ENCODE measurements at regions not wholly inside any gene's neighbourhood (a gene's known extent, or its start where the extent isn't known, plus 50 kb on each side); places are given as distances from the start of the nearest gene placed in this dataset.

GRCh38 chr3:34571714-34572113 is 773.3 kb downstream of the PDCD6IP start:
- no peak for DNase-seq (ENCODE audit: low read depth)
- H3K4me3 ChIP-seq (ENCODE audit: low read depth, low read length), result no peak overlapping the region
- TF ChIP-seq, protein P1, sequence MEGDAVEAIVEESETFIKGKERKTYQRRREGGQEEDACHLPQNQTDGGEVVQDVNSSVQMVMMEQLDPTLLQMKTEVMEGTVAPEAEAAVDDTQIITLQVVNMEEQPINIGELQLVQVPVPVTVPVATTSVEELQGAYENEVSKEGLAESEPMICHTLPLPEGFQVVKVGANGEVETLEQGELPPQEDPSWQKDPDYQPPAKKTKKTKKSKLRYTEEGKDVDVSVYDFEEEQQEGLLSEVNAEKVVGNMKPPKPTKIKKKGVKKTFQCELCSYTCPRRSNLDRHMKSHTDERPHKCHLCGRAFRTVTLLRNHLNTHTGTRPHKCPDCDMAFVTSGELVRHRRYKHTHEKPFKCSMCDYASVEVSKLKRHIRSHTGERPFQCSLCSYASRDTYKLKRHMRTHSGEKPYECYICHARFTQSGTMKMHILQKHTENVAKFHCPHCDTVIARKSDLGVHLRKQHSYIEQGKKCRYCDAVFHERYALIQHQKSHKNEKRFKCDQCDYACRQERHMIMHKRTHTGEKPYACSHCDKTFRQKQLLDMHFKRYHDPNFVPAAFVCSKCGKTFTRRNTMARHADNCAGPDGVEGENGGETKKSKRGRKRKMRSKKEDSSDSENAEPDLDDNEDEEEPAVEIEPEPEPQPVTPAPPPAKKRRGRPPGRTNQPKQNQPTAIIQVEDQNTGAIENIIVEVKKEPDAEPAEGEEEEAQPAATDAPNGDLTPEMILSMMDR (IDR thresholded peaks at IDR 0.05; ENCODE audit: insufficient read depth, low read length, poor library complexity, severe bottlenecking), result no peak

DNA sequence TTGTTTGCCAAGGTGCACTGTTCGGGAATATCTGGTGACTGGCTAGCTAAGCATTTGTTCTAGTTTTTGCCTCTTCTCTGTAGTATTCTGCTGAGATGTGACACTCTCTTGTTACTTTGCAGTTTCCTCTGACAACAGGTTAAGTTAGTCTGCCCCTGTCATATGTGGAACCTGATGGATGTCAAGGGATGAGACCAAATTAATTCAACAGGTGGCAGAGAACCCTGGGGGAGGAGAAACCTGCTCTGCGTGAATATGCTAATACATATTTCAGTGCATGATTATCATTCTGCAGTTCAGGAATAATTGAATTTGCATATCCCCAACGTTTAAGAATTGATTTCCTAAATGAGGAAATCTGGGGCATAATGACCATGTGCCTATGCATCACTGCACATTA is 777.3 kb downstream of the PDCD6IP start:
- TF ChIP-seq, protein P1 (IDR thresholded peaks at IDR 0.05; ENCODE audit: insufficient read depth, low read length, poor library complexity, severe bottlenecking), result no peak
- Histone ChIP-seq H3K4me3 (ENCODE audit: low read depth, low read length) (no peak overlapping the region), H3K36me3 (ENCODE audit: control insufficient read depth, insufficient read depth, low read length) (no peaks in the 10 kb centered on the region), H3K27me3 (ENCODE audit: control insufficient read depth, insufficient read depth, low read length) (no peaks in the 10 kb centered on the region)
- DNase-seq (ENCODE audit: low read depth), result no peak

More at GRCh38 chr3:34571714-34572113, 773.3 kb downstream of the PDCD6IP start:
- Histone ChIP-seq H3K27me3 (ENCODE audit: control insufficient read depth, insufficient read depth, low read length) (no peaks in the 10 kb centered on the region), H3K36me3 (ENCODE audit: control insufficient read depth, insufficient read depth, low read length) (no peaks in the 10 kb centered on the region)

- TF ChIP-seq, protein P1 (IDR thresholded peaks at IDR 0.05; ENCODE audit: insufficient read depth, low read length, poor library complexity, severe bottlenecking), result no peak
- H3K27me3 ChIP-seq (ENCODE audit: control insufficient read depth, insufficient read depth, low read length), result no peaks in the 10 kb centered on the region
- DNase-seq (ENCODE audit: low read depth), result no peak
- H3K4me3 ChIP-seq (ENCODE audit: low read depth, low read length), result no peak overlapping the region
- no peaks in the 10 kb centered on the region for H3K36me3 ChIP-seq (ENCODE audit: control insufficient read depth, insufficient read depth, low read length)
These were observed 783.6 kb downstream of the PDCD6IP start for GRCh38 chr3:34582055-34582454.

DNA sequence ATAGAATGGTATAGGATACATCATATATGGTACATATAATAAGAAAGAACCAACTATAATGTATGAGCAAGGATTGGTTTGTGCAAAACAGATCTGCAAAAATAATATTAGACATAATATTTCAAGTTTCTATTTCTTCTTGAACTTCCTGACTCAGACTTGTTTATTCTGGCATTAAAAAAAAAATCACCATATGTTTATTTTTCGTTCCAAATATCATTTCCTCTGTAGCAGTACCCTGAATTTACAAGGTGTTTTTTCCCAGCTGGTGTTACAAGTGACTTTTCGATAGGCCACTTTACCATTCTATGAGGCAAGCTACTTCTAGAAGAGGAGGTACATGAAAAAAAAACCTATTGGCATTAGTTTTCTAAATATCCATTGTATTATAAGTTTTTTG is 785.0 kb downstream of the PDCD6IP start:
- no peaks in the 10 kb centered on the region for H3K27me3 ChIP-seq (ENCODE audit: control insufficient read depth, insufficient read depth, low read length)
- no peak for DNase-seq (ENCODE audit: low read depth)
- H3K4me3 ChIP-seq (ENCODE audit: low read depth, low read length), result no peak overlapping the region
- no peaks in the 10 kb centered on the region for H3K36me3 ChIP-seq (ENCODE audit: control insufficient read depth, insufficient read depth, low read length)
- TF ChIP-seq, protein P1 (IDR thresholded peaks at IDR 0.05; ENCODE audit: insufficient read depth, low read length, poor library complexity, severe bottlenecking), result no peak

DNA sequence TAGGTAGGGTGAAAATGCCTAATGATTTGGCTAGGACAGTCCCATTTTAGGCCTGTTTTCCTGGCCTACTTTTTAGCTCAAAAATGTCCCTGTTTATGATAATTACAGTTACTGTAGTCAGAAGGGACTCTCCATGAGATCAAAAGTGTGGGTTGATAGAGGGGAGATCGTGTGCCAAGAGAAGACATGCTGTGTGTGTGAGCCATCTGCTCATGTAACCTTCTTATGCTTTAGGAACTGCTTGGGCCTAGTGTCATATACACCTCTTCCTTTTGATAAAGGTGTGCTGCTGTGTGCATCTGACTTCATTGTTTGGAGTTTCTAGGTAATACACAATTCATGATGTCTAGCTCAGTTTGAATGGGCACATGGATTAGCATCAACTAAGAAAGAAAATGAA is 786.5 kb downstream of the PDCD6IP start:
- H3K27me3 ChIP-seq (ENCODE audit: control insufficient read depth, insufficient read depth, low read length), result no peaks in the 10 kb centered on the region
- H3K4me3 ChIP-seq (ENCODE audit: low read depth, low read length), result no peak overlapping the region
- DNase-seq (ENCODE audit: low read depth), result no peak
- TF ChIP-seq, protein P1 (IDR thresholded peaks at IDR 0.05; ENCODE audit: insufficient read depth, low read length, poor library complexity, severe bottlenecking), result no peak
- H3K36me3 ChIP-seq (ENCODE audit: control insufficient read depth, insufficient read depth, low read length), result no peaks in the 10 kb centered on the region

- no peaks in the 10 kb centered on the region for H3K36me3 ChIP-seq (ENCODE audit: control insufficient read depth, insufficient read depth, low read length)
- H3K27me3 ChIP-seq (ENCODE audit: control insufficient read depth, insufficient read depth, low read length), result no peaks in the 10 kb centered on the region
- TF ChIP-seq, protein P1 (IDR thresholded peaks at IDR 0.05; ENCODE audit: insufficient read depth, low read length, poor library complexity, severe bottlenecking), result no peak
- no peak for DNase-seq (ENCODE audit: low read depth)
- no peak overlapping the region for H3K4me3 ChIP-seq (ENCODE audit: low read depth, low read length)
These were observed 801.2 kb downstream of the PDCD6IP start for GRCh38 chr3:34599595-34599994.
